ENCODE measurements at regions not wholly inside any gene's neighbourhood (a gene's known extent, or its start where the extent isn't known, plus 50 kb on each side); places are given as distances from the start of the nearest gene placed in this dataset.

DNA sequence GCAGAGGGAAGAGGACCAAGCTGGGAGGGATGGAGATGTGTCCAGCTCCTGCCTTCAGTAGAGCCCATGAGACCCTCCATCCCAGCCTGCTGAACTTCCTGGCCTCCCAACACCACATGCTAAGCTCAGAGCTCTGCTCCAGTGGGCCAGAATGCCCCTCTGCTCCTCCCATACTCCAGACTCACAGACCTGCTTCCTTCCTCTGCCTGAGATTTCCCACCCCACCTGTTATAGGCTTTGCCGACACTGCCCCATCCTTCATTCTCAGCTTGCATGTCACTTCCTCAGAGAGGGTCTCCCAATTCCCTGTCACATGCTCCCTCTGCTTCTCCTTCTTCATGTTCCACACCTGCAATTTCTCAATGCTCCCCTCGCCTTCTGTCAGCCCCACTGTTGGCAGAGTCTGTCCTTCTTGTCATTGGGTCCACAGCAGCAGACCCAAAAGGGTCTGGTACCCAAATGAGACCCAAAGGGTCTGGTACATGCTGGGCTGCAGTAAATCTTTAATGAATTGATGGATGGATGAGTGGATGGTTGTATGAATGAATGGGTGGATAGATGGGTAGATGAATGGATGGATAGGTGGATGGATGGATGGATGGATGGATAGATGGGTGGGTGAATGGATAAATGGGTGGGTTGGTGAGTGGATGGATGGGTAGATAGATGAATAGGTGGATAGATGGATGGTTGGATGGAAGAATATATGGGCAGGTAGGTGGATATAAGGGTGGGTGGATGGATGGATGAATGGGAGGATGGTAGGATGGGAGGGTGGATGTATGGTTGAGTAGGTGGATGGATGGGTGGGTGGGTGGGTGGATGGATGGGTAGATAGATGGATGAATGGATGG, 105.3 kb upstream of the FGF3 start:
- TF ChIP-seq, protein P1, sequence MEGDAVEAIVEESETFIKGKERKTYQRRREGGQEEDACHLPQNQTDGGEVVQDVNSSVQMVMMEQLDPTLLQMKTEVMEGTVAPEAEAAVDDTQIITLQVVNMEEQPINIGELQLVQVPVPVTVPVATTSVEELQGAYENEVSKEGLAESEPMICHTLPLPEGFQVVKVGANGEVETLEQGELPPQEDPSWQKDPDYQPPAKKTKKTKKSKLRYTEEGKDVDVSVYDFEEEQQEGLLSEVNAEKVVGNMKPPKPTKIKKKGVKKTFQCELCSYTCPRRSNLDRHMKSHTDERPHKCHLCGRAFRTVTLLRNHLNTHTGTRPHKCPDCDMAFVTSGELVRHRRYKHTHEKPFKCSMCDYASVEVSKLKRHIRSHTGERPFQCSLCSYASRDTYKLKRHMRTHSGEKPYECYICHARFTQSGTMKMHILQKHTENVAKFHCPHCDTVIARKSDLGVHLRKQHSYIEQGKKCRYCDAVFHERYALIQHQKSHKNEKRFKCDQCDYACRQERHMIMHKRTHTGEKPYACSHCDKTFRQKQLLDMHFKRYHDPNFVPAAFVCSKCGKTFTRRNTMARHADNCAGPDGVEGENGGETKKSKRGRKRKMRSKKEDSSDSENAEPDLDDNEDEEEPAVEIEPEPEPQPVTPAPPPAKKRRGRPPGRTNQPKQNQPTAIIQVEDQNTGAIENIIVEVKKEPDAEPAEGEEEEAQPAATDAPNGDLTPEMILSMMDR (IDR thresholded peaks at IDR 0.05): no peak
- TF ChIP-seq POLR2A (IDR thresholded peaks at IDR 0.05) (no peak), EP300 (IDR thresholded peaks at IDR 0.05) (no peak)

All from ovary (tissue), 3 donors.